ENCODE measurements at regions not wholly inside any gene's neighbourhood (a gene's known extent, or its start where the extent isn't known, plus 50 kb on each side); places are given as distances from the start of the nearest gene placed in this dataset.

- no peak for TF ChIP-seq CTCF (IDR thresholded peaks at IDR 0.05; ENCODE audit: insufficient read depth, low read length, severe bottlenecking)
- no peak overlapping the region for H3K4me3 ChIP-seq (ENCODE audit: low read depth, low read length)
- FAIRE-seq (peak; percentile 13), DNase-seq (ENCODE audit: low read depth) (no peak)
- no peaks in the 10 kb centered on the region for H3K36me3 ChIP-seq (ENCODE audit: control insufficient read depth, insufficient read depth, low read length)
- H3K27me3 ChIP-seq (ENCODE audit: control insufficient read depth, insufficient read depth, low read length) = no peaks in the 10 kb centered on the region
Measured at GRCh38 chr13:111911121-111911720, 155.7 kb upstream of the SOX1 start.

GRCh38 chr13:111911754-111912452 lies 155.0 kb upstream of the SOX1 start:
- FAIRE-seq (no peak), DNase-seq (ENCODE audit: low read depth) (no peak)
- H3K4me3 ChIP-seq (ENCODE audit: low read depth, low read length) = no peak overlapping the region
- TF ChIP-seq CTCF (IDR thresholded peaks at IDR 0.05; ENCODE audit: insufficient read depth, low read length, severe bottlenecking) = no peak
- no peaks in the 10 kb centered on the region for H3K36me3 ChIP-seq (ENCODE audit: control insufficient read depth, insufficient read depth, low read length)
- H3K27me3 ChIP-seq (ENCODE audit: control insufficient read depth, insufficient read depth, low read length) = no peaks in the 10 kb centered on the region

- TF ChIP-seq CTCF (IDR thresholded peaks at IDR 0.05; ENCODE audit: insufficient read depth, low read length, severe bottlenecking) = no peak
- no peaks in the 10 kb centered on the region for H3K27me3 ChIP-seq (ENCODE audit: control insufficient read depth, insufficient read depth, low read length)
- H3K4me3 ChIP-seq (ENCODE audit: low read depth, low read length) = no peak overlapping the region
- H3K36me3 ChIP-seq (ENCODE audit: control insufficient read depth, insufficient read depth, low read length) = no peaks in the 10 kb centered on the region
- FAIRE-seq = no peak
- no peak for DNase-seq (ENCODE audit: low read depth)
Measured at GRCh38 chr13:111912453-111912866, 154.5 kb upstream of the SOX1 start.

GRCh38 chr13:111912991-111913760 lies 153.8 kb upstream of the SOX1 start:
- no peaks in the 10 kb centered on the region for H3K27me3 ChIP-seq (ENCODE audit: control insufficient read depth, insufficient read depth, low read length)
- no peak for DNase-seq (ENCODE audit: low read depth)
- H3K4me3 ChIP-seq (ENCODE audit: low read depth, low read length) = no peak overlapping the region
- no peak for FAIRE-seq
- no peak for TF ChIP-seq CTCF (IDR thresholded peaks at IDR 0.05; ENCODE audit: insufficient read depth, low read length, severe bottlenecking)
- H3K36me3 ChIP-seq (ENCODE audit: control insufficient read depth, insufficient read depth, low read length) = no peaks in the 10 kb centered on the region

- H3K4me3 ChIP-seq (ENCODE audit: low read depth, low read length) = no peak overlapping the region
- DNase-seq (ENCODE audit: low read depth) = no peak
- TF ChIP-seq CTCF (IDR thresholded peaks at IDR 0.05; ENCODE audit: insufficient read depth, low read length, severe bottlenecking) = no peak
- no peaks in the 10 kb centered on the region for H3K36me3 ChIP-seq (ENCODE audit: control insufficient read depth, insufficient read depth, low read length)
- no peaks in the 10 kb centered on the region for H3K27me3 ChIP-seq (ENCODE audit: control insufficient read depth, insufficient read depth, low read length)
- no peak for FAIRE-seq
Measured at GRCh38 chr13:111913761-111914140, 153.2 kb upstream of the SOX1 start.
